ENCODE measurements at regions not wholly inside any gene's neighbourhood (a gene's known extent, or its start where the extent isn't known, plus 50 kb on each side); places are given as distances from the start of the nearest gene placed in this dataset.

DNA sequence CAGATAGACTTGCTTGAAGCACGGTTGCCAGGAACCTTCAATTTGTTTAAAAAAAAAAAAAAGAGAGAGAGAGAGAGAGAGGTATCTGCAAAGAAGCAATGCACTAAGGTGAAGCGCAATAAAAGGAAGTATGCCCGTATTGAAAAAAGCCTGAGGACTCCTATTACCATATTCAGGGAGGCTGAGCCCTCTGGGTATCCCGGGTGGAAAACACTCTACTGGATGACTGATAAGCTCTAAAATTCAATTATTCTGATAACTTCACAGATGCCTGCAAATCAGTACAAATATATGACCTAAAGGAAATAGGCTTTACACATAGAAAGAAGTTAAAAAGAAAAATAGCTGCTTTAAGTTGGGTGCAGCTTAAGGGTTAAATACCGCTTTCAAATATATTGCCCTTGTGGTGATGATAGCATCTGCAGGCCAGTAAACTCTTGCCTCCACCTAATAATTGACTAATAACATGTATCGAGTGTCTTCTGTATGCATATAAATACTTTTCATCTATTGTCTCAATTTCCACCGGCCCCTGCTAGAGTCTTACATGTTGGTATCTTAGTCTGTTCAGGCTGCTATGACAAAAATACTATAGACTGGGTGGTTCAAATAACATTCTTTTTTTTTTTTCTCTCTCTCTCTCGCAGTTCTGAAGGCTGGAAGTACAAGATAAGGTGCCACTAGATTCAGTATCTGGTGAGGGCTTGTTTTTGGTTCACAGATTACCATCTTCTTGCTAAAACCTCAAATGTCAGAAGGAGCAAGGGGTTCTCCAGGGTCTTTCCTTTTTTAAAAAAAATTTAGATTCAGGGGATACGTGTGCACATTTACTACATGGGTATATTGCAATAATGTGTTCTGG lies 187.4 kb upstream of the JARID2 start:
- DNase-seq = no peak

DNA sequence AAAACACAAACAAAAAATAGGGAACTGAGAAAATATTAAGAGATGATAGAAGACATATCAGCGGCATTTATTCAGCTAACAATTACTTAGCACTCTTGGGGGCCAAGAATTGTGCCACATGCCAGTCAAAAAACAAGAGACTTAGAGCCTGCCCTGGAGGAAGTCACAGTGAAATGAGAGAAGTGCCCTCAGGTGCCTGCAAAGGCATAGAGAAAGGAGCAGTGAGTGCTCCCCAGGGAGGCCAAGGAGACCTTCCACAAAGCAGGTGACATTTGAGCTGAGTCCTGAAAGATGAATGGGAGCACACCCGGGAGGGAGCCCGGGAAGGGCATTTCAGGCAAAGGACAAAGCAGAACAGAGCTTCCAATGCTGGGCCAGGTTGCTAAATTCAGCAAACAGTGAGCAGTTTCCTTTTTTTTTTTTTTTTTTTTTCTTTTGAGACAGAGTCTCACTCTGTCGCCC lies 184.7 kb upstream of the JARID2 start:
- no peak for DNase-seq

- DNase-seq = no peak
These were observed 183.9 kb upstream of the JARID2 start for GRCh38 chr6:15061908-15062515.

- DNase-seq = no peak
These were observed 183.2 kb upstream of the JARID2 start for GRCh38 chr6:15062516-15063252.

- DNase-seq = no peak
These were observed 182.5 kb upstream of the JARID2 start for GRCh38 chr6:15063253-15063853.

GRCh38 chr6:15065261-15065989 lies 180.4 kb upstream of the JARID2 start:
- DNase-seq = no peak

DNA sequence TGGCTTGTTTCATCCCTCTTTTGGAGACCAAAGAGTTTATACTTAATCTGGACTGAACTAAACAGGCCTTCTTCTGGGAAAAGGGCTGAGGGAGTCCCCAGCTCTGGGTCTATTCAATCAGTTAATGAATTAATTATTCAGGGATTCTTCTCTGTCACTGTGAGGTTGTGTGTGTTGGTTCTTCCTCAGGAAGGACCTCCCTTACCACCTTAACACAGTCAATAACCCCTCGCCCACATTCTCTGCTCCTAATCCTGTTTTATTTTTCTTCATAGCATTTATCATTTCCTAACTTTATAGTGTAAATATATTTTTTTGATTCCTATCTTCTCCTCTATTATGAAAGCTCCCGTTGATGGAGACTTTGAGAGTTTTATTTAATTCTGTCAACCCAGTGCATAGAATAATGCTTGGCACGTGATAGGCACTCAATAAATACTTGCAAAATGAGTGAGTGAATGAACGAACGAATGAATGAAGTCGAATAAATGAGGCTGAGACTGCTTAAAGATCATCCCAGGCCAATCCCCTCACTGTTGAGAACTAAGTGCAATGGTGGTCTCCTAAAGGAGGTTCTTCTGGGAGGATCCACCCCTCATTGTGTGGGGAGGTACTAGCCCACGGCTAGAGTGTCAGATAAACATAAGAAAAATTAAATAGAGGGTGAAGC lies 179.6 kb upstream of the JARID2 start:
- DNase-seq = no peak

GRCh38 chr6:15073344-15073789 lies 172.5 kb upstream of the JARID2 start:
- no peak for DNase-seq

GRCh38 chr6:15073883-15074465 lies 171.9 kb upstream of the JARID2 start:
- DNase-seq = no peak

GRCh38 chr6:15074806-15075205 lies 171.1 kb upstream of the JARID2 start:
- no peak for DNase-seq

GRCh38 chr6:15076565-15076964 lies 169.3 kb upstream of the JARID2 start:
- DNase-seq = no peak

DNA sequence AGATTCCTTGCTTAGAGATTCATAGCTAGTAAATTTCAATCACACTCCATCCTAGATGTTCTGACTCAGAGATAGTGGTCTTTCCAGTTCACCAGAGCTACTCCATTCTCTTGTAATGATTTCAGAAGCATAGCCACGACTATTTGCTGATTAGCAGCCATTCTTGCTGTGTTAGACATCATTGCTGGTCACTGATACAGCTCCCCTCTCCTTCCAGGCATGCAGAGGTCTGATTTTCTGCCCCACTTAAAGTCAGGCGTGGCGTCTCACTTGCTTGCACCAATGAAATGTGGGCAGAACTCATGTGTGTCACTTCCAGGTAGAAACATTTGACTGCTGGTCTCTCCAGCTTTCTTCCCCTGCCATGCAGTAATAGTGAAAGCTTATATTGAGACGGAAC lies 168.9 kb upstream of the JARID2 start:
- no peak for DNase-seq

DNA sequence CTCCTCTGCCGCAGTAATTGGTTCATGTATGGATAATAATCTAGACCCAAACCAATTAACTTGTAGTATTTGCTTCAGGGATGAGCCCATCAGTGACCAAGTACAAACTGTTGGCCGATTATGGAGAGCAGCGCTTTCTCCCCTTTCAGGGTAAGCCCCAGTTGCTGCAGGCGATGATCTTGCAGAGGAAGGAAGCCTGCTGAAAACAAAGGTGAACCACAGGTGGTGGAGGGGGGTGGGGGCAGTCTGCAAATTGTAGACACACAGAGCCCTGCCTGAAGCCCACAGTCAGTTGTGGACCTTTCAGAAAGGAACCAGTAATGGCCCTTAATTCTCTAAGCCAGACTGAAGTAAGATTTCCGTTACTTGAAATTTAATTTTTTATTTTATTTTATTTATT lies 167.9 kb upstream of the JARID2 start:
- DNase-seq = no peak

DNA sequence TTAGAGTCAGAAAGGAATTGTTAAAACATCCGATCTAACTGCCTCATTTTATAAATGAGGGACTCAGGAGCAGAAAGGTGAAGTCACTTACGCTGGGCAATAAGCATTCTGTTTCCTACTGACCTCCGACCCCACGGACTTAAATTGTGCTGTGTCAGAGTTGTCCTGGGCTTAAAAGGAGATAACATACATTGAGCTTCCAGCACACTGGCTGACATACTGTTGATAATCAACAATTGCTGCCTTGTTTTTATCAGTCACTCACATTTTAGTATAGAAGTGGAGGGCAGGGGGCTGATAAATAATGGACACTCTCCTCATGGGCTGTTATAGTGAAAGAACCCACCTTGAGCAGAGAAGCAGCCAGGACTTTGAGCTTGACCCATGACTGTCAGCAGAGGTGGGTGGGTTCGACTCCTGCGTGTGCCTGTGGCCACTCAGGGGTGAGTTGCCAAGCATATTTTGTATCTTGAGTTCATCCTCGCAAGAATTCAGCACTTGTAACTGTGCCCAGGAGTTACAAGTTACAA lies 166.5 kb upstream of the JARID2 start:
- DNase-seq = no peak

GRCh38 chr6:15080895-15081294 lies 165.0 kb upstream of the JARID2 start:
- no peak for DNase-seq

GRCh38 chr6:15081447-15081846 lies 164.4 kb upstream of the JARID2 start:
- no peak for DNase-seq

DNA sequence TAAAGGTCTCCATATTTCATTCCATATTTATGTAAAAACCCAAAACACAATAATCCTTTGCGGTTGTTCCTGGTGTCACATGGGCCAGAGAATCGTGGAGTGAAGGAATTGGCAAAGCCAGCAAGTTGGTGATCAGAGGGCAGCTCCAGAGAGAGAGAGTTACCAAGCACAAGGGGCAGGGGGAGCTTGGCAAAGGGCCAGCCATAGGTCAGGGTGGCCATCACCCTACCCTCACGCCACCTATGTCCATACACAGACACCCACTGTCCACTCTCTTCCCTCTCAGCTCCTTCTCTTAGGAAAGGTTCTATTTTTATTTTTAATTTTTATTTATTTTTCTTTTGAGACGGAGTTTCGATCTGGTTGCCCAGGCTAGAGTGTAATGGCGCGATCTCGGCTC lies 163.2 kb upstream of the JARID2 start:
- no peak for DNase-seq

DNA sequence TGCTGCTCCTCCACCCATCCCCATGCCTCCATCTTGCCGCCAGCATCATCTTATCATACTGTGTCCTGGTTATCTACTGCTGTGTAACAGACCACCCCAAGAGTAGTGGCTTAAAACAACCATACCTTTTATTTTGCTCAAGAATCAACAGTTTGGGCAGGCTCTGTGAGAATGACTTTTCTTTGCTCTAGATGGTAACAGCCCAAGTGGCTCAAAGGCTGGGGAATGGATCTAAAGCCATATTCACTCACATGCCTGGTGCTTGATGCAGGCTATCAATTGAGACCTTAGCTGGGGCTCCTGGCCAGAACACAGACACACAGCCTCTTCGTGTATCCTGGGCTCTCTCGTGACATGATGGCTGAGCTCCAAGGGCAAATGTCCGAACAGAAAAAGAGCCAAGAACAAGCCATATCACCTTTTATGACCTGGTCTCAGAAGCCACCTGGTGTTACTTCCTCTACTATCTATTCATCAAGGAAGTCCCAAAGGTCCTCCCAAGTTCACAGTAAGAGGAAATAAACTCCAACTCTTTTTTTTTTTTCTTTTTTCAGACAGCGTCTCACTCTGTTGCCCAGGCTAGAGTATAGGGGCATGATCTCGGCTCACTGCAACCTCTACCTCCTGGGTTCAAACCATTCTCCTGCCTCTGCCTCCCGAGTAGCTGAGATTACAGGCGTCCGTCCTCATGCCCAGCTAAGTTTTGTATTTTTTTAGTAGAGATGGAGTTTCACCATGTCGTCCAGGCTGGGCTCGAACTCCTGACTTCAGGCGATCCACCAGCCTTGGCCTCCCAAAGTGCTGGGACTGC lies 159.3 kb upstream of the JARID2 start:
- no peak for DNase-seq

DNA sequence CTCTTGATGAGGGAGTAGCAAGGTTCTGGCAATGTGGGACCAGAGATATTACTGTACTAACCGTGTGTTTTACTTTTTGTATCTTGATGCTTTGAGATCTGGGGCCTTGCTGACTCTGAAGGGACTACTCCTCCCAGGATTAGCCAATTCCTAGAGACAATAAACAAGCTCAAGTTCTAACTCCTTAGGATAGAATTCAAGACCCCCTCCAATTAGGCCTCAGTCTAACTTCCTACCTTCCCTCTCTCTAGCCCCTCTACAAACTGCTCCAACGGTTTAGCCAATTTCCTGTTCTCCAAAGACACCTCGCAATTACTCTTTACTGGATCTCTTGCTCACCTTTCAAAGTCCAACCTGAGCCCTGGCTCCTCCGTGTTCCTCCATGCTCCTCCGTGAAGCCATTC lies 158.7 kb upstream of the JARID2 start:
- no peak for DNase-seq

DNA sequence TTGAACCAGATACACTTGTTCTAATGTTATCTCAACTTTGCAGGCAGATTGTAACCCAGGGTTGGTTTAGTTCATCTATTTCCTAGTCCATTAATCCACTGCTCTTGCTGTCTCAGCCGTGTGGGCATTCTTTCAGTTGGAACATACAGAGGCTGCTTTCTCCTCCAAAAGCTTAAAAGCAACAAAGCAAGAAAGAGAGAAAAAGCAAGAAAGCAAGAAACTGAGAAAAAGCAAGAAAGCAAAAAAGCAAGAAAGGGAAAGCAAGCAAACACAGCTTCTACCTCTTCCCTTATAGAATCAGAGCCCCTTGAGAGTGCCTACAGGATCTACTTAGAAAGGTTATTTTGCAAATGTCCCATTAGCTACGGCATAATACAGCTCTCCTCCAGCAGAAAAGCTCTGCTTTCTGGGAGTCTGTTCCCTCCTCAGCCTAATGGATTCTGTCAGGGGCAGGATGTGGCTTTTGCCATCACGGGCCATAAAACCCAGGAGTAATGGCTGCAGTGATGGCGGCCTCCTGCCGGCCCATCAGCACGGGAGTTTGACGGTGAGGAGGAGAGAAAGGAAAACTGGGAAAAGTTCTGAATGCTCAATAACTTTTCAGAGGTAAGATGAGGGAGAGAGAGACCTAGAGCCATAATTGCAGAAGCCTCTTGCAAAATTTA lies 156.8 kb upstream of the JARID2 start:
- no peak for DNase-seq

All from stimulated activated CD4-positive, alpha-beta T cell treated with anti-CD3 and anti-CD28 coated beads, Interleukin-2, amount 100 ng/mL, for 48 hours (primary cell).